Mesenteric fat pad (tissue), 1 donor: ENCODE measurements at regions not wholly inside any gene's neighbourhood (a gene's known extent, or its start where the extent isn't known, plus 50 kb on each side); places are given as distances from the start of the nearest gene placed in this dataset.

ENCODE experiments used
- DNase-seq: peaks from one replicate; pipeline ENCODE4 v3.0.0-alpha.2; 2020; ENCODE audit warnings: low spot score
- donor health status: DM: yes; HTN: yes; CAD: no.

DNA sequence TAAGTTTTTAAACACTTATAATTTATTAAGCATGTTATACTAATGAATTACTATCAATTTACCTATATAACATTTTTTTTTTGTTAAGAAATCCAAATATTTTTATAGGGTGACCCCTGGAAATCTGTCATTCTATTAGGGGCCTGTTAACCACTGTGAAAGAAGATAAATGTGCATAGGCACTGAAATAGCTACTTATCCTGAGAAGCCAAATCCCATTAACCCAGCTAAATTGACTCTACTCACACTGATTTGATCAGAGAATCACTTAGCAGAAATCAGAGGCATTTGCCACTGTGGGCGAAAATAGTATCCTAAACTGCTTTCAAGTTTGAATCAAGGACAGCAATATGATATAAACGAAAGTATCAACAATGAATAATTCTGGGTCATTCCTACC lies 90.0 kb upstream of the GULP1 start:
- DNase-seq = no peak

DNA sequence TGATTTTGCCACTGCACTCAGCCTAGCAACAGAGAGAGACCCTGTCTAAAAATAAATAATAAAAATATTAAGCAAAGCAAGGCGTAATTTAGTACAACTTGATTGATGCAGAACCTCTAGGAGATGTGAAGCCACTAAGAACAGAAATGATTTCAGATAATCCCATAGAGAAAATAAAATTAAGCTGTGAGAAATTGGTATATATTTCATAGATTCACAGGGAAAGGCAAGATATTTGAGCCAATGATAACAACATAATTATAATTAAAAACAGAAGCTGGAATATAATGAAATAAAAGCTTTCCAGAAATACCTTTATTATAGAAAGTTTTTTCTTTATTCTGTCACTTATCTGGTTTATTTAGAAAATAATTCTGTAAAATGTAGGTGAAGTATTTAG lies 88.9 kb upstream of the GULP1 start:
- DNase-seq = no peak

DNA sequence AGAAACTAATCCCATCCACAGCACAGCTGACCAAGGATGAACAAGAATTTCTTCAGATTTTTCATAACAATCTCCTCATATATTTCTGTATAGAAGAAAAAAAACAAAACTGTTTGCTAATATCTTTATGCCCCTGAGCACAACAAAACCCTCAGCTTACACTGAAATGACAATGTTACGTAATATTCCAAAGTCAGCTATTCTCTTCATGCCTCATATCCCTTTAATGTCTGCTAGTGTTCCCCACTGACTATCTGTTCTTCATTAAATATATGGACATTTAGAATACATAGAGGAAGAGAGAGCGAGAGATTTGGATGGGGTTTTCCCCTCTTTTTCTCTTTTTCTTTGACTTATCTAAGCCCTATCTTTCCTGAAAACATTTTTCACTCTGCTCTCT lies 87.9 kb upstream of the GULP1 start:
- DNase-seq = no peak

DNA sequence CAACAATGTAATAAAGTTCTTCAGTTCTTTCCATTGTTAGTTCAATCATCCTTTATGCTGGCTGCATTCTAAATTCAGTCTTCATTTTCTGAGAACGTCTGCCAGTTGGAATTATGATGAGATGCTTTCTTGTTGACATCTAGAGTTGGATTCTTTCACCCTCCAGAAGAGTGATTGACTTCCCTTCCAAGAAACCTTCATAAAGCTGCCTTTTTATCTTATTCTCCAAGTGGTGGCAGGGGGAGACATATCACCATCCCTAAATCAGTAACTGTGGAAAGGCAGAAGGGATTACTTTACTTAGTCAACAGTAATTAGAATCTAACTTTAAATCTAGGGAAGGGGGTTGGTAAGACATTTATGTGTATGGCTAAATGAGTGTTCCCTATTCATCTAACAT lies 86.8 kb upstream of the GULP1 start:
- DNase-seq = no peak

DNA sequence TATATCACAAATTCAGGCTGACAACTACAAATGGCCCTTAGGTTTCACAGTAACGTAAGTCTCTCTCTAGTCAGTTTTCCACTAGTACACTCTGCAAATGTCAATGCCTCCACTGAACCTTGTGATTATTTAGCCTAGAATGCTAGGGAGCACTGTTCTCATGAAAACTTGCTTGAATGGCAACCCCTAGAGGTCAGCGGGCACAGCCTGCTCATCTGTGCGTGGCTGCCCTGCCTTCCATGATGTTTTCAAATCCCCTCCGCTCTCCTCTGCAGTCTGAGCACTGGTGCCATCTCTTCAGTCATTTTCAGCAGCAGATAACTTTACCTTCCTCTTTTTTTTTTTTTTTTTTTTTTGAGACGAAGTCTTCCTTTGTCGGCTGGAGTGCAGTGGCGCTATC lies 84.1 kb upstream of the GULP1 start:
- DNase-seq = no peak

DNA sequence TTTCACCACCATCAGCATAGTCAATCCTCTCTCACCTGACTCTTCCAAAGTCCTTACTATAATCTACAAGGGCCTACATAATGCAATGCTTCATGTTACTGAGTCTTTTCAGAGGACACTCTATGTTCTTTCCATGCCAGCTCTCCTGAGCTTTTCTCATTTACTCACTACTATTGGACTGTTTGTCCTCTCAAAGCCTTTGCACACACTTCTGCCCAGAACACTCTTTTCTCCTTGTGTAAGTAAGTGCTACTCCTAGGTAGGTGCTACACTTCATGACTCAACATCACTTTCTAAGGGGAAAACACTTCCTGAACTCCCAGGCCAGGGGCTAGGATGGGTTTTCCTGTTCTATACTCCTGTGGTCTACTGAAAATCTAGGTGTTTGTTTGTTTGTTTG lies 82.5 kb upstream of the GULP1 start:
- DNase-seq = no peak

DNA sequence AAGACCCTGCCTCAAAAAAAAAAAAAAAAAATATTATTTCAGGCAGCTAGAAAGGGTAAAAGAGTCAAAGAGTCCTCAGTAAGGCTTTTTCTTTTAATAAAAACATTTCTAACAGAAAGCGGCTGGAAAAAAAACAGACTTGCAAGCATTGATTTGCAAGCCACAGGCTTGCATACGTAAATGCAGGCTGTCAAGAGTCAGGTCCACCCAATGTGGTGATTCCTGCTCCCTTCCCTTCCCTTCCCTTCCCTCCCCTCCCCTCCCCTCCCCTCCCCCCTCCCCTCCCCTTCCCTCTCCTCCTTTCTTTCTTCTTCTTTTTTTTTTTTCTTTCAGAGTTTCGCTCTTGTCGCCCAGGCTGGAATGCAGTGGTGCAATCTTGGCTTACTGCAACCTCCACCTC lies 74.4 kb upstream of the GULP1 start:
- no peak for DNase-seq

DNA sequence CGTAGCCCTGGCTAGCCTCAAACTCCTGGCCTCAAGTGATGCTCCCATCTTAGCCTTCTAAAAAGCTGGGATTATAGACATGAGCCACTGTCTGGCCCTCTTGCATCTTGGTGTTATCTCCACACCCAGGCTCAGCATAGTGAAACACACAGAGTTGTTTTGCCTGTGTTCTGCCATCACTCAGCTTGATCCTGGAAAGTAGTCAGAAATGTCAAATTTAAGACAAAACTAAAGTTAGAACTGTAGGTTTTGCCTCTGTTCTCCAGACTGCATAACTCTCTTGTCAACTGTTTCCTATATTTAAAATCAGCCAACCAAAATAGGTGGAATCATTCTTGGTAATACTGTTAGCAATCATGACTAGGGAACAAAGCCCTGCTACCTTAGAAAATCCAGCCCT lies 72.1 kb upstream of the GULP1 start:
- no peak for DNase-seq

DNA sequence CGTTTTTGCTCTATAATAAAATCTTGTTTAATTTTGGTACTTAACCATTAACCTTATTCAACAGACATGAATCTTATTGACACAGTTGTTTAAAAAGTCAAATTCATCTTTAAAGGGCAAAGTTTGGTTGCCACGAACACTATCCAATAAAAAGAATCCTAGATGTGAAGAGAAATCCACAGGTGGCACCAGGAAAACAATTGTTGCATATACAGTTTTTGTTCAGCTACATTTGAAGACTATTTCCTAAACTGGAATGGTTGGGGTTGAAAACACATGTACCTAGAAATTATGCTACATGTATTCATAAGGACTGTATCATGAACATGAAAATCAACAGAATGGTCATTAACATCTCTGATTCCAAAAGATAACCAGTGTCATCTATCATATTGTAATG lies 71.1 kb upstream of the GULP1 start:
- no peak for DNase-seq

DNA sequence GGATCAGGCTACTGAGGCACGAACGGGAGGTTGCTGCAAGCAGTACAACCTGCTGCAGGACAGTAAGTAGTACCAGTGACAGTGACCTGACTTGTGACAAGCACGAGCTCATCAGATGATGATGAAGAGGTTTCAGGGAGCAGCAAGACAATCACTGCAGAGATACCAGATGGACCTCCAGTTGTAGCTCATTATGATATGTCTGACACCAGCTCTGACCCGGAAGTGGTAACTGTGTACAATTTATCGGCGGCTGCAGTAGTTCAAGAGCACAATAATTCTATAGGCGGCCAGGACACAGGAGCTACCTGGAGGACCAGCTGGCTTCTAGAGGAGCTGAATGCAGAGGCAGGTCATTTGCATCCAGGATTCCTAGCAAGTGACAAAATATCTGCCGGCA lies 64.0 kb upstream of the GULP1 start:
- DNase-seq = no peak

DNA sequence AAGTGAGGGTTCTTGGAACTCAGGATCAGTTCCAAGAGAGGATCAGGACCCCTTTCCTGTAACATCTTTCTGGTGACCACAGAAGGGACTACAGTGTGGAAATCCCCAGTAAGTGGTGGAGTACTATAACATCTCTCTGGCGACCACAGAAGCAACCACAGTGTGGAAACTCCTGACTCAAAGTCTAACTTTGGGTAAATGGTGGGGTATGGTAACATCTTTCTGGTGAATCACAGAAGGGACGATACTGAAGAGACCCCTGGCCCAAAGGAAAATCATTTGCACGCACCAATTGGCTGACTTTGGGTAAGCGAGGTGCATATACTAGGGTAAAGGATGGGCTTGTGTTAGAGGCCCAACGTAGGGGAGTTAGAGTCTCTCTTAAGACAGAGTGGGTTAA lies 56.3 kb upstream of the GULP1 start:
- DNase-seq = no peak

DNA sequence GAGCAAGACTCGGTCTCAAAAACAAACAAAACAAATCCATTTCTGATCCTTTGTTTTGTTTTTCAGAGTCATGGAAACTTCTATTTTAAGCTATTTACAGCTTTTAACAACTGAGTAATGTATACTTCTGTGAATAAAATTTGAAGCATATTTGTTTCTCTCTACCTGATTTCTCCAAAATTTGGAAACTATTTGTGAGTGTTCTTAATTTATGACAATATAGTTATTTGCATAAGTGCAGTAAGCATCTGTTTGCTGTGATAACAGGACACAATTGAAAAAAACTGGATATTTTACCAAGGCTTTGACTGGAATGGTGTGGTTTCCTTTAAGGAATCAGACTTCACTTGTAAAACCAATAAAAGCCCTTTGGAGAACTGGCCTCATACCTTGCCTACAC lies 53.3 kb upstream of the GULP1 start:
- no peak for DNase-seq
